Activated CD4-positive, alpha-beta T cell treated with anti-CD3 and anti-CD28 coated beads, Interleukin-2, amount 10 ng/mL, durations not matched to agents 24 days and 14 days (primary cell): ENCODE measurements at regions not wholly inside any gene's neighbourhood (a gene's known extent, or its start where the extent isn't known, plus 50 kb on each side); places are given as distances from the start of the nearest gene placed in this dataset.
"Not testable (repeated sequence)": the region's sequence is repeated elsewhere in the genome, so short reads cannot be mapped to it uniquely, and the experiment has no call there.

Source experiments
- DNase-seq: peaks from one replicate; pipeline ENCODE4 v3.0.0; 2022
- H3K27ac Mint-ChIP-seq: one replicate; pipeline ENCODE4 v1.8.0; 2022; ENCODE audit warnings: mild to moderate bottlenecking, mixed read lengths
- H3K27me3 Mint-ChIP-seq: one replicate; pipeline ENCODE4 v1.8.0; 2022; ENCODE audit warnings: mixed read lengths
- H3K36me3 Mint-ChIP-seq: one replicate; pipeline ENCODE4 v1.8.0; 2022; ENCODE audit warnings: low read depth, mild to moderate bottlenecking, mixed read lengths
- H3K4me1 Mint-ChIP-seq: one replicate; pipeline ENCODE4 v1.8.0; 2021; ENCODE audit warnings: mixed read lengths
- H3K4me3 Mint-ChIP-seq: one replicate; pipeline ENCODE4 v1.8.0; 2022; ENCODE audit warnings: mild to moderate bottlenecking, moderate library complexity, mixed read lengths
- H3K9me3 Mint-ChIP-seq: one replicate; pipeline ENCODE4 v1.8.0; 2021; ENCODE audit warnings: mixed read lengths
- intact Hi-C: fragments of 100-400 bp; cut with micrococcal nuclease; formaldehyde crosslinking; loops from one replicate; pipeline ENCODE4 v1.15.1; 2023

GRCh38 chr5:62196532-62196931 is 109.5 kb upstream of the KIF2A start:
- DNase-seq, H3K4me1 Mint-ChIP-seq, intact Hi-C loops, H3K36me3 Mint-ChIP-seq, H3K27me3 Mint-ChIP-seq, H3K27ac Mint-ChIP-seq, H3K4me3 Mint-ChIP-seq: not testable (repeated sequence)
- peaks cover 17% of the 10 kb centered on the region for H3K9me3 Mint-ChIP-seq

DNA sequence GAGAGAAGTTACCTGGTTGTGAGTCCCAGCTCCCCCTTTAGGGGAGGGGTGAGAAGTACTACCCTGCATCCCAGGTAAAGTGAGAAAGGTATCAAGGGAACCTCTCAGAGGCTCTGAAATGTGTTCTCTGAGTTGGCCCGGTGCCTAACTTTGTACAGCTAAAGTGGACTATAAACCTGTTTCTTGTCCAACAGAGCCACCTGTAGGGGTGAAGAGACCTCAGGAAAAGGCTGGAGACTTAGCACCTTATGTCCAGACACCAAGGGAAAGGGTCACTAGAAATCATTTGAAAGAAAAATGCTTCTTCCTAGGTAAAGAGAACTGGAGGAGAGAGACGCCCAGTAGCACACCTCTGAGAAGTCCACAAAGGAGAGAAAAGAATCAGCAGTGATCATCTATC is 108.3 kb upstream of the KIF2A start:
- peaks cover 1% of the 10 kb centered on the region for H3K27me3 Mint-ChIP-seq
- peaks cover 9% of the 10 kb centered on the region for H3K4me1 Mint-ChIP-seq
- no peak overlapping the region for H3K4me3 Mint-ChIP-seq
- H3K27ac Mint-ChIP-seq, result no peak overlapping the region
- intact Hi-C loops, result no loop called here
- no peaks in the 10 kb centered on the region for H3K36me3 Mint-ChIP-seq
- peaks cover 8% of the 10 kb centered on the region for H3K9me3 Mint-ChIP-seq
- no peak for DNase-seq

DNA sequence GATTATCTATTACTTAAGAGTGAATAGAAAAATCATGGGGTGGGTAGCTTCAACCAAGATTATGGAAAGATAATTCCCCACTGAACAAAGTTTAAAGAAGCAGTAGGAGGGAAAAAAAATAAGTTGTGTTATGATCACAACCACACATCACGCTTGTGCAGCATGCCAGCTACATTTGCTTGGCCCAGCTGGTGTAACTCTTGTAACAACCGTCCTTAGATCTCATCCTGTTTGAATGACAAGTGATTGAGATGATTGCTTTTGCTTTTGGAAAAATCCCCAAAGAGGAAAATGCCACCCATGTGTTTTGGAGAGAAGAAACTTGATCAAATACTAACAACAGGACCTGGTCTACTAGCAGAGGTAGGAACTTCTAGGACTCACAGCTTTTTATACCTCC is 107.6 kb upstream of the KIF2A start:
- intact Hi-C loops, result no loop called here
- peaks cover 9% of the 10 kb centered on the region for H3K4me1 Mint-ChIP-seq
- peaks cover 1% of the 10 kb centered on the region for H3K27me3 Mint-ChIP-seq
- no peaks in the 10 kb centered on the region for H3K36me3 Mint-ChIP-seq
- H3K4me3 Mint-ChIP-seq, result no peak overlapping the region
- H3K9me3 Mint-ChIP-seq, result peaks cover 7% of the 10 kb centered on the region
- no peak overlapping the region for H3K27ac Mint-ChIP-seq
- no peak for DNase-seq

DNA sequence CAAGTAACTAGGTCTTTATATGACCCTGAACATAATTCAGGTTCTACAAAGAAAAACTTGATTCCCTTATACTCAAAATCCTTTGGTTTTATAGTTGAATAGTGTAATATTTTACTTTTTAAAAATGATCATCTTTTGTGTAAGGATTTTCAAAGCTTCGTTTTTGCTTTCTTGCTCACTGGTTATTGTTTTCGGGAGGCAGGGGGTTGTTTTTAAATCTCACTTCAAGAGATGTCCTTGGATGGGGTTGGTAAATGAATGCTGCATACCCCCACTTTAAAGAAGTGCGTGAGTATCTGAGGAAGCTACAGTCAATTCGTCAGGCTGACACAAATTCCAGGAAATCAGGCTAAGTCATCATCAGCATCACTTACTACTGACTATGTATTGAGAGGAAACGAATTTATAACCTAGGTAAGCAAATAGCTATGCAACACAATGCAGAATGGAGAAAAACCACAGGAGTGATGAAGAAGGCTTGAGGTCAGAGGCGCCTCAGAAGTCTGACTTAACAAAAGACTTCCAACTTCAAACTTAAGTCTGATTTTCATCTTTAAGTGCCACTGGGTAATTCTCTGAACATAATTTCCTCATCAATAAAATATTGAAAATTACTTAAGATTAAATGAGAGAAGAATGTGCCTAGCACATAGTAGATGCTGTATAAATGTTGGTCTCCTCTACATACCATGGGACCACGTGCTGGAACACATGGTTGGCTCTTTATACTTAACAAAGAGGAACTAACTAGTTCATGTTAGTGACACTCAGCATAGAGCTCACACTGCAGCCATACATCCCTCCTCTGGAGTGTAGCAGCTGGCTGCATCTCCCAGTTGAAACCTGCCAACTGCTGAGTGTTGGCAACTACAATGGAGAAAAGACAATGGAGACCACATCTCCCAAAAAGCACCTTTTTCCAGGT is 106.0 kb upstream of the KIF2A start:
- Mint-ChIP-seq H3K9me3 (no peaks in the 10 kb centered on the region), H3K27ac (no peak overlapping the region), H3K27me3 (peaks cover 9% of the 10 kb centered on the region), H3K36me3 (no peaks in the 10 kb centered on the region), H3K4me1 (peaks cover 9% of the 10 kb centered on the region), H3K4me3 (no peak overlapping the region)
- peak; percentile 59 for DNase-seq
- intact Hi-C loops, result loop anchor here (10.0 kb wide), 1 partner anchor 575 kb away; no protein-coding TSS in a partner anchor

DNA sequence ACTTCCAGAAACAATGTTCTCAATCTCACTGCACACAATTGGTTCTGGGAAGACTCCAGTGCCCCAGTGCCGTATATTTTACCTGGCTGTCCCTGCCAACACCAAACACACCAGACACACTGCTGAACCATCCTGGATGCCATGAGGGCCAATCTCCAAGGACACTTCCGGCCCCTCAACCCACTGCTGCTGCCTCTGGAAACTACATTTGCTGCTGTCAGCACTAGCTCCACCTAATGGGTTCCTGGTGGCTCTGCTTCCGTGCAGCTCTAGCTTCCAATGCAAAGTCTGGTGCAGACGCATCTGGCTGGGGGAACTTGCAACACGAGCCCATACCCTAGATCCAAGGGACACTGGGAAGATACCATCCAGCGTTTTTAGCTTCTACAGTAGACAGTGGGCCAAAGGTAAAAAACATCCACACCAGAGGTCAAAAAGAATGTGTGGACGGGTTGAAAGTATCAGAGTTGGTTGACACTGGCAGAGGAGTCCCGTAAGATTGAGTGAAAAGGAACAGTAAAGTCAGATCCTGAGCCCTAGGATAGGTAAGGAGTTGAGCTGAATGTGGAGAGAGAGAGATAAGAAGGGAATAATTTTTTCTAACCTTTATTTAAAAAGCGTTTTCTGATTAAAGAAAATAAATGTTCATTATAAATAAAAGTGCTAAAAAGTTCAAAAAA is 99.7 kb upstream of the KIF2A start:
- Mint-ChIP-seq H3K9me3 (no peaks in the 10 kb centered on the region), H3K4me1 (no peaks in the 10 kb centered on the region), H3K4me3 (no peak overlapping the region), H3K27ac (no peak overlapping the region), H3K36me3 (no peaks in the 10 kb centered on the region), H3K27me3 (peaks cover 33% of the 10 kb centered on the region)
- intact Hi-C loops, result loop anchor here (10.0 kb wide), 1 partner anchor 569 kb away; no protein-coding TSS in a partner anchor
- DNase-seq, result no peak

GRCh38 chr5:62208218-62208852 is 97.7 kb upstream of the KIF2A start:
- Mint-ChIP-seq H3K27me3 (peaks cover 35% of the 10 kb centered on the region), H3K4me1 (no peaks in the 10 kb centered on the region), H3K36me3 (no peaks in the 10 kb centered on the region), H3K4me3 (no peak overlapping the region), H3K9me3 (no peaks in the 10 kb centered on the region), H3K27ac (no peak overlapping the region)
- intact Hi-C loops, result loop anchor here (10.0 kb wide), 1 partner anchor 566 kb away; no protein-coding TSS in a partner anchor
- DNase-seq, result no peak

- peaks cover 31% of the 10 kb centered on the region for H3K27me3 Mint-ChIP-seq
- H3K4me1 Mint-ChIP-seq, result peaks cover 2% of the 10 kb centered on the region
- H3K9me3 Mint-ChIP-seq, result no peaks in the 10 kb centered on the region
- H3K27ac Mint-ChIP-seq, result no peak overlapping the region
- H3K36me3 Mint-ChIP-seq, result no peaks in the 10 kb centered on the region
- DNase-seq, result no peak
- no peak overlapping the region for H3K4me3 Mint-ChIP-seq
- intact Hi-C loops, result no loop called here
These were observed 94.6 kb upstream of the KIF2A start for GRCh38 chr5:62211405-62211804.

DNA sequence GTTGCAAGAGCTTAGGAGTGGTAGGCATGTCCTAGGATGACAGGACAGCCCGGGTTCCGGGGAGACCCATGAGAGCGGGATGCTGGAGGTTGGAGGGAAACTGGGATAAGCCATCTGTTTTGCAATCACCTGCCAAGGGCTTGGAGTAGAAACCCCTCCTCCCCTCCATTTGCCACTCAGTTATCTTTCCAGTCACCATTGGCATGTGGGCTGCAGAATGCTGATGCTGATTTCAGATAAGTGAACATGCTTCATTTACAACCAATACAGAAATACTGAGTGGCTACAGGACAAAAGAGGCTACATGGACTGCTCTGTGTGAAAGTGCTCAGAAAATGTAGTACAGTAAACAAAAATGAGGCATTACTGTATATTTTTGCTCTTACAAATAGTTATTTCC is 93.4 kb upstream of the KIF2A start:
- Mint-ChIP-seq H3K27ac (no peak overlapping the region), H3K36me3 (no peaks in the 10 kb centered on the region), H3K9me3 (no peaks in the 10 kb centered on the region), H3K4me1 (peaks cover 2% of the 10 kb centered on the region), H3K4me3 (no peak overlapping the region), H3K27me3 (peaks cover 29% of the 10 kb centered on the region)
- DNase-seq, result no peak
- intact Hi-C loops, result no loop called here

GRCh38 chr5:62214701-62215100 is 91.3 kb upstream of the KIF2A start:
- Mint-ChIP-seq H3K4me3 (no peak overlapping the region), H3K27me3 (peaks cover 27% of the 10 kb centered on the region), H3K9me3 (no peaks in the 10 kb centered on the region), H3K36me3 (no peaks in the 10 kb centered on the region), H3K4me1 (peaks cover 2% of the 10 kb centered on the region), H3K27ac (no peak overlapping the region)
- no peak for DNase-seq
- intact Hi-C loops, result no loop called here

DNA sequence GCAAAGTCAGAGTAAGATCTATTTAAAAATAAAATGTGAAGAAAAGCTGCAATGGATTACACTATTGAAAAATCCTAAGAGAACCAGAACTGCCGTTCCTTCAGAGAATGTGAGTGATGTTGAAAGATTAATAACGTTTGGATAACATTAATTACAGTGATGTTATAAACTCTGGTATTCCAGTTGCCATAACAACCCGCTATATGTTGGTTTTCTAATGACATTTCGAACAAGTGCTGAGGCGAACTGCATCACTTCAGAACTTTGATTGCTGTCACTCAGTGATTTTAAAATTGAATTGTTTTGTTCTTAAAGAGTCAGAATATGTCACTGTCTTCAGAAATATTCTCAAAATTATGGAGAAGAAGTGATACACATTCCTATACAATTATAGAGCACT is 89.4 kb upstream of the KIF2A start:
- H3K4me3 Mint-ChIP-seq, H3K27ac Mint-ChIP-seq, DNase-seq, H3K4me1 Mint-ChIP-seq, H3K36me3 Mint-ChIP-seq, intact Hi-C loops, H3K9me3 Mint-ChIP-seq: not testable (repeated sequence)
- H3K27me3 Mint-ChIP-seq, result peaks cover 27% of the 10 kb centered on the region

DNA sequence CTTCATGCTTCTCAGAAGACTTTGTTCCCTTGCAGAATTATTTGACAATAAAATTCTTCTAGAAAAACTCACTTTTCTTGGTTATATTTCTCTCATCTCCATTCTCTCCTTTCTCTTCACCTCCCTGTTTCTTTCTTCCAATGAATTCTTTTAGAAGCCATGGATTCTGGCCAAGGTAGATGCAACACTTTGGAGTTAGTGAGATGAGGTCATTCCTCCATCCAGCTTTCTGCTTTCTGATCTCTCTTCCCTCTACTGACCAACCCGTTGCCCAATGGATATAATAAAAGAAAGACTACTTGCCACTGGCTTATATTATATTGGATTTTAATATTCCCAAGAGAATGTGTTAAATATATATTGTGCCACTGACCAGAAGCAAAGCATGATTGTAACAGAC is 88.9 kb upstream of the KIF2A start:
- H3K27ac Mint-ChIP-seq, H3K4me3 Mint-ChIP-seq, H3K9me3 Mint-ChIP-seq, DNase-seq, intact Hi-C loops, H3K36me3 Mint-ChIP-seq, H3K4me1 Mint-ChIP-seq: not testable (repeated sequence)
- H3K27me3 Mint-ChIP-seq, result peaks cover 29% of the 10 kb centered on the region

DNA sequence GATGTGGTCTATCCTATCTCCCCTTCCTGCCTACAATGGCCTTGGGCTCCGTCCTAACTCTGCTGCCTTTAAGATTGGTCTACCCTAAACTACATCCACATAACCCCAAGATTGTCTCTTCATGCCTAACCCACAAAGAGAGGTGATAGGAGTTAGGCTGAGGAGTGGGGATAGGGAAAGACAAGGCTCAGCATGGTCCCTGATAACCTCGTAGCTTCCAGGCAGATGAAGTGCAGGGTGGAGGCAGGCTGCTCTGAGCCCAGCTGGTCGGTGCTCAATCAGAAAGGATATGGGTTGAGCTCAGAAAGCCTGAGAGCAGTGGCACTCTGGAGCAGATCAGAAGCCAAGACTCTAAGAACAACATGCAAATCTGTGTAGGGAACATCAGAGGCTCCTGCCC is 87.1 kb upstream of the KIF2A start:
- H3K9me3 Mint-ChIP-seq, H3K36me3 Mint-ChIP-seq, DNase-seq, intact Hi-C loops, H3K27ac Mint-ChIP-seq, H3K4me3 Mint-ChIP-seq, H3K4me1 Mint-ChIP-seq: not testable (repeated sequence)
- H3K27me3 Mint-ChIP-seq, result peaks cover 24% of the 10 kb centered on the region

- not testable (repeated sequence) for H3K36me3 Mint-ChIP-seq, H3K27ac Mint-ChIP-seq, DNase-seq, H3K9me3 Mint-ChIP-seq, H3K4me3 Mint-ChIP-seq
- Mint-ChIP-seq H3K4me1 (peaks cover 17% of the 10 kb centered on the region), H3K27me3 (peaks cover 13% of the 10 kb centered on the region)
- intact Hi-C loops, result loop anchor here (5.0 kb wide), 3 partner anchors 65 to 555 kb away; partner anchors contain the start of gene DIMT1
These were observed 84.1 kb upstream of the KIF2A start for GRCh38 chr5:62221881-62222280.

GRCh38 chr5:62222305-62222704 is 83.7 kb upstream of the KIF2A start:
- not testable (repeated sequence) for H3K9me3 Mint-ChIP-seq, H3K36me3 Mint-ChIP-seq, H3K4me3 Mint-ChIP-seq, DNase-seq, H3K27ac Mint-ChIP-seq
- H3K4me1 Mint-ChIP-seq, result peaks cover 19% of the 10 kb centered on the region
- peaks cover 13% of the 10 kb centered on the region for H3K27me3 Mint-ChIP-seq
- intact Hi-C loops, result loop anchor here (5.0 kb wide), 3 partner anchors 65 to 555 kb away; partner anchors contain the start of gene DIMT1
